ENCODE measurements at regions not wholly inside any gene's neighbourhood (a gene's known extent, or its start where the extent isn't known, plus 50 kb on each side); places are given as distances from the start of the nearest gene placed in this dataset.
"Not testable (repeated sequence)": the region's sequence is repeated elsewhere in the genome, so short reads cannot be mapped to it uniquely, and the experiment has no call there.

DNA sequence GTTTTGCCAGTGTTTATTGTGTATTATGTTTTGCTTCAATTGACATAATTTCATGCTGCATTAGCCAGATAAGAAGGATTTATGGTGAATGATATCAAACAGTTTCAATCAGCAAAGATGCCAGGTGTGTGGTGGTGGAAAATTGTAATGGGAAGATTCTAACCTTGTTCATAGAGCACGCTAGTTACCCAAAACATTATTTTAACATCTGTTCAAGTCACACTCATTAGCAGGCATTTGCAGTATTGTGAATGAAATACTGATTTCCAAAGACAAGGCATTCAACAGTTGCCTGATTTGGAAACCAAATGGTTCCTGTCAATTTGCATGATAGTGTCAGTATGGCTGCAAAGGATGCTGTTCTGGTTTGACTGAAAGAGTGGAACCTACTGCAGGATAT is 129.7 kb downstream of the EPC1 start:
- no peak for DNase-seq

DNA sequence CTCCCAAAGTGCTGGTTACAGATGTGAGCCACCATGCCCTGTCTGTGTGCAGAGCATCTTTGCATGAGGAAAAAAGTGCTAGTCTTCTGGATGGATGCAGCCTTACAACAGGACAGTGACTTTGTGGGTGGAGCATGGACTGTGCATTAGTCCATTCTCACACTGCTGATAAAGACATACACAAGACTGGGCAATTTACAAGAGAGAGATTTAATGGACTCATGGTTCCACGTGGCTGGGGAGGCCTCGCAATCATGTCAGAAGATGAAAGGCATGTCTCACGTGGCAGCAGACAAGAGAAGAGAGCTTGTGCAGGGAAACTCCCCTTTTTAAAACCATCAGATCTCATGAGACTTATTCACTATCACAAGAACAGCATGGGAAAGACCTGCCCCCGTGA is 133.1 kb downstream of the EPC1 start:
- not testable (repeated sequence) for DNase-seq

DNA sequence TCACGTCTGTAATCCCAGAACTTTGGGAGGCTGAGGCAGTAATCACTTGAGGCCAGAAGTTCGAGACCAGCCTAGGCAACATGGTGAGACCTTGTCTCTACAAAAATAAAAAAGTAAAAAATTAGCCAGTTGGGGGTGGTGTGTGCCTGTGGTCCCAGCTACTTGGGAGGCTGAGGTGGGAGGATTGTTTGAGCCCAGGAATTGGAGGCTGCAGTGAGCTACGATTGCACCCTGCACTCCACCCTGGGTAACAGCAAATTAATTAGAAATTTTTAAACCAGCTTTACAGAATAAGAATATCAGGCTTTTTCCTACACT is 136.0 kb downstream of the EPC1 start:
- no peak for DNase-seq

DNA sequence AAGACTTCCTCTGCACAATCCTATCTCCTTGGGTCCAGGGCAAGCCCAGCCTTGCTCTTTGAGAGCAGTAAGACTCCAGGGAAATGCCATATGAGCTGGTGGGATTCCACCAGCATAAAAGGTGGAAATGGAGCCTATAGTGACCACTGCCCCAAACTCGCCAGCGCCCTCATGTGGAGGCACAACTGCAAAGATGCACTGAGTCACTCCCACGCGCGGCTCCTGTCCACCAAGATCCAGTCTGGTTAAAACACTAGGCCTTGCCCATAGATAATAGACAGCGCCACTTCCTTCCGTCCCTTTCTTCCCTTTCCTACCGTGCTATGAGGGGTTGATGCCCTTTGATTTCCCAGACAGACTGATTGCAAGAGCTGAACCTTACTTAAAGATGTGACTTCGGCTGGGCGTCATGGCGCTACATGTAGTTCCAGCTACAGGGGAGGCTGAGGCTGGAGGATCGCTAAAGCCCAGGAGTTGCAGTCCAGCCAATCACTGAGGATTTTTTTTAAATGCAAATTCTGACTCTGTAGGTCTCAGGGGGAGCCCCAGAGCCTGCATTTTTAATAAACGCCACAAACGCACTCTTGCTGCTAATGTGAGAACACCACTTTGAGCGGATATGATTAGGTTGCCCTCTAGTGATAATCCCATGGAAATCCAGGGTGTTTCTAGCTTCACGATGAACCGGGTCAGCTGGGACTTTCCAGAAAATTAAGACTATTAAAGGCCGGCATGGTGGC is 136.5 kb downstream of the EPC1 start:
- DNase-seq, result peak; percentile 27

DNA sequence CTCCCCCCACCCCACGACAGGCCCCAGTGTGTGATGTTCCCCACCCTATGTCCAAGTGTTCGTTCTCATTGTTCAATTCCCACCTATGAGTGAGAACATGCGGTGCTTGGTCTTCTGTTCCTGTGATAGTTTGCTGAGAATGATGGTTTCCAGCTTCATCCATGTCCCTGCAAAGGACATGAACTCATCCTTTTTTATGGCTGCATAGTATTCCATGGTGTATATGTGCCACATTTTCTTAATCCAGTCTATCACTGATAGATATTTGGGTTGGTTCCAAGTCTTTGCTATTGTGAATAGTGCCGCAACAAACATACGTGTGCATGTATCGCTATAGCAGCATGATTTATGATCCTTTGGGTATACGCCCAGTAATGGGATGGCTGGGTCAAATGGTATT is 139.0 kb downstream of the EPC1 start:
- not testable (repeated sequence) for DNase-seq

DNA sequence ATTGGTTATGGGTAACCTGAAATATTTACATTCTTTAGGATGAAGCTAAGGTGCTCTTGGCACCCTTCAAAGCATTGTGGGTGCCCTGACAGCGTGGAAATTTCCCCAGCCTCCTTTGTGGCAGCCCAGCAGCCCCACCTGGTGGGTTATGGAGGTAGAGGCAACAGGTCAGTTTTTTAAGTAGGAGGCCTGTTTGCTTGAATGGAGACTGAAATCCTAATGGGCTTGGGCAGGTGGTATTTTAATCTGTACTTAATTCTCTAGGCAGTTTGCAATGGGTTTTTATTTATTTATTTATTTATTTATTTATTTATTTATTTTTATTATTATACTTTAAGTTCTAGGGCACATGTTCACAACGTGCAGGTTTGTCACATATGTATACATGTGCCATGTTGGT is 139.4 kb downstream of the EPC1 start:
- peak; percentile 74 for DNase-seq

DNA sequence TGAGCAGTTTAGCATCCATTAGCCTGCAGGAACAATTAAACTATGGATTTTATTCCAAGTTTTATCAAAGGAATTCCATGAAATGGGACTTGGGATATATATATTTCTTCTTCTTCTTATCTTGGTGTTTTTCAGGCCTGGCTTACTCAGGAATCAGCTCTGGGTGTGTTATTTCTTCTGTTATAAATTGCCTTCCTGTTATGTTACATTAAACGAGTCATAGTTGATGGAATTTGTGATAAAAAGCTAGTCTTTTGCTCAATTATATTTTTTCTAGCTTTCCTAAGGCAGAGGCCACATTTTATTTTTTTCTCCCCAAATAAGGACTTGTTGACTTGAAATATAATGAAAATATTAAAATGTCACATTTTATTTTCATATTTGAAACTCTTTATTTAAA is 141.3 kb downstream of the EPC1 start:
- no peak for DNase-seq

DNA sequence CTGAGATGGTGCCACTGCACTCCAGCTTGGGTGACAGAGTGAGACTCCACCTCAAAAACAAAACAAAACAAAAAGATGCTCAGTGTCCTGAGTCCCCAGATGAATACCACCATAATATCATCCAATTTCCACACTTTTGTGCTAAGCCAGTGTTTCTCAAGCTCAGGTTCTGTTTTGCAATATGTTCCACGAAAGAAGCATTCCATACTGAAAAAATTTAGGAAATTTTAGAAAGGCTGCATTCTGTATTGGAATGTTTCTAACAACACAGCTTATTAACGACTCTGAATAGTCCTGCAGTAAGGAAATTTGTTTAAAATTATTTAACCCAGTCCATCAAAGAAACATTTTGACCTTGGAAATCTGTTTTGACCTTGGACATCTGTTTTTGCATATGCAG is 142.4 kb downstream of the EPC1 start:
- no peak for DNase-seq

DNA sequence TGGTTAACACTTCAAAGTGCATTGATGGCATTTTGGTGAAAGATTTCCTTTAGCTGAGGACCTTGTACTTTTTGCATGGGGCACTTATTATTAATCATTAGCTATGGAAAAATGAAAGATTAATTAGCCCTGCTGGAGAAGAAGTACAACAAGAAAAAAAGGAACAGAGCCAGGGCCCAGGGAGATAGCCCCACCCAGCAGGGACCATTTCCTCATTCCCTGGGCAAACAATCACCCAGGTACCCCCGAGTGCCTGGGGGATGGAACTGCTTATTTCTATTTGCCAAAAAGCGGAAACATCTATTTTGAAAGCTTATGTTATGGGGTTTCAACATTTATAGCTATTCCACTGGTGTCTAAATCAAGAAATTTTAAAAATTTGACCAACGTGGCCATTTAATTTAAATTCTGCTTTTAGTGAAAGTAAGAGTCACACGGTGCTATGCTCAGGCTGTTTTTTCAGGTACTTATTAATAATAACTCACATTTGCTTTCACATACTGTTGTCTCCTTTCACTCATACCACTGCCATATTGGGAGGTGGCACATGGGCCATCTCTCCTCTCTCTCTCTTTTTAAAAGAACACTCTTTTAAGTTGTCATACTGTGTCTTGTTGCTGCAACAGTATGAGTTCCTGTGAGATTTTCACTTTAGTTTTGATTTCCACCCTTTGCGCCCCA is 143.6 kb upstream of the KIF5B start:
- no peak for DNase-seq

DNA sequence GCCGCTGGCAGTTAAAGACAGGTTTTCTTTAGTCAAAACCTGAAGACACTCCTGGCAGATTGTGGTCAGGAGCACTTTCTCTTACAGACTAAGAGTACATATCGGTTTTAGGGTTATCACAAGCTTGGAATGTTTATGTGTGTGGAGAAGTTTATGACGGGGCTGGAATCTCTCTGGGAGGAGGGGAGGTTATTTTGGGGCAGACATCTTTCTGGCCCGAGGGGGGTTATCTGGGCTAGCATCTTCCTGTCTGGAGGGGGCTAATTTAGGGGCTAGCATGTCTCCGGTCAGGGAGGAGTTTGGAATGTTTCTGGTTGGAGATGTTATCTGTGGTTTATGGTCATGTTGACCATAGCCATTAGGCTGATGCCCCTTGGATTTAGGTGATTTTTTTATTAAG is 141.2 kb upstream of the KIF5B start:
- no peak for DNase-seq

DNA sequence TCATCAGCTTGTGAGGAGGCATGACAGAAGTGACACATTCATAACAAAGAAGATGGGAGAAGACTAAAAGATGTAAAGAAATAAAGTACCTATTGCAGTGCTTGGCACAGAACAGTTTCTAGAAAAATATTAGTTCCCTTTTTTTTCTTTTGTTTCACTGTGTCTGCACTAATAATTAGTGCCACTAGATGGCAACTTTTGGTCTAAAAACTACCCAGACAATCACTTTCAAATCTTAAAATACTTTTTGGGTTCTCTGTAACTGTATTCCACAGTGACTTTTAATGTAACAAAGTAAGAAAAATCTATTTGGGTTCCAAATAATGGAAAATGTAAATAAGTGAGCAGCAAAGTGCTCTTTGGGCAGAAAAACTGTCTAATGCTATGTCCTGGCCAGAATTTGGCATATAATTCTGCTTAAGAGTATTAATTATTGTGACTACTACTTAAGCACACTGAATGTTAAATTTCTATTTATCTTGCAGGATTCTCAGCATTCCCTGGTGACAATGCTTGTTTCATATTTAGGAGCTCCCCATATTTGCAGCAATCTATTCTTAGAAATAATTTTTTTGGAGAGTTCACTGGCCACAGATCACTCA is 134.8 kb upstream of the KIF5B start:
- DNase-seq, result no peak

DNA sequence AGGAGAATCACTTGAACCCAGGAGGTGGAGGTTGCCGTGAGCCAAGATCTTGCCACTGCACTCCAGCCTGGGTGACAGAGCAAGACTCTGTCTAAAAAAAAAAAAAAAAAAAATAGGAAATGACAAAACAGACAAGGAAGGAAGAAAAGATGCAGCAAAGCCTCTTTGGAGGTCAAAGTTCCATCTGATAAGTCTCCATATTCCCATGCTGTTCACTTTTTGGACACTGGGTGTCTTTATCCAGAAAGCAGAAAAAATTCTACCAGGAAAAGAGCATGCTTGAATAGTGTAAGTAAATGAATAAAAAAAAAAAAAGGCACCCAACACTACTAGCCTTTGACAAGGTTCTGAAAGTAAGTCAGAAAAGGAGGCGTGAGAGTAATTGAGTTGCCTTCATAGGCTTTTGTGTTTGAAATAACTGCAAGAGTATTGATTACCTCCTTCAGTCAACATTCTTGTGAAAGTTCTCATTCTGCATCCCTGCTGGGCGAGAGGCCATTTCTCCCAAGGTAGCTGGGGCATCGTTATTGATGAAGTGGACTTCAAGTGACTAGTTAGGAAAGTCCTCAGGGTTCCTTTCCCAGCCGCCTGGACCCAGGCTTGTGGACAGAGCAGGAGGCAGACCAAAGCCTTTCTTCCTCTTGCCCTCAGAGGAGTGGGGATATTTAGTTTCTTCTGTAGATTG is 133.3 kb upstream of the KIF5B start:
- no peak for DNase-seq

DNA sequence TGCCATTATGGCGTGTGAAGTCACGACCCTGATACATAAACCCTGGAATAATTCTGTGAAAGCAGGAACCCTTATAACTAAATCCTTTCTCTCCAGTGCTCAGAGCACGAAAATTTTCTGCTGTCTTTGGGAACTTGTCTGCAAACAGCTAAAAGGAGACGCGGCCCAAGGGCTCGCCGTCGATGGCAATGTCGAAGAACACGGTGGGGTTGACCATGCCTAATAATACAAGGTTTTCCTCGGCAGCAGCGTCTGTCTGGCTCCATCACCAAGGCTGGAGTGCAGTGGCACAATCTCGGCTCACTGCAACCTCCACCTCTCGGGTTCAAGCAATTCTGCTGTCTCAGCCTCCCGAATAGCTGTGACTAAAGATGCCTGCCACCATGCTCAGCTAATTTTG is 132.4 kb upstream of the KIF5B start:
- not testable (repeated sequence) for DNase-seq

DNA sequence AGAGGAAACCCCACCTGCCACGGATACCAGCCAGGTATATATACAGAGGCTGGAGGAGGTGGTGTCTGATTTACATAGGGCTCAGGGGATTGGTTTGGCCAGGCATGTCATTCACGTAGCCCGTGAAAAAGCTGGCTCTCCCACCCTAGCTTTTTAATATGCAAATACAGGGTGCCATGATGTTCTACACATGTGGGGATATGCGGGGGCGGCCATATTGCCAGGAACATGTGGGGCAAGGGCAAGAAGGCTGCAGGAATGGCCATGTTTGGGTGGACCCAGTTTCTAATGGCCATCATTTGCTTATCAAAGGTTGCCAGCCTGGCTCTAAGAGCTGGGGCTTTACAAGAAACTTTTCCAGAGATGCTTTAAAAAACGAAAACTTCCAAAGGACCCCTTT is 131.5 kb upstream of the KIF5B start:
- DNase-seq, result no peak

DNA sequence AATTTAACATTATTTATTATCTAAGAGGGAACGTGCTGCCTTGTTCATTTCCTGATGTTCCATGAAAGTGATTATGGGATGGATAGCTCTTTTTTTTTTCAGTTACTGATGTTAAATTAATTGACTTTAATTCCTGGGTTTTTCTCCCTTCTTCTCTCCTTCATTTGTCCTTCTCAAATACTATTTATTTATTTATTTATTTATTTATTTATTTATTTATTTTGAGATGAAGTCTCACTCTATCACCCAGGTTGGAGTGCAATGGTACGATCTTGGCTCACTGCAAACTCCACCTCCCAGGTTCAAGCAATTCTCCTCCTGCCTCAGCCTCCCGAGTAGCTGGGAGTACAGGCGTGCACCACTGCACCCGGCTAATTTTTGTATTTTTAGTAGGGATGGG is 127.4 kb upstream of the KIF5B start:
- not testable (repeated sequence) for DNase-seq

DNA sequence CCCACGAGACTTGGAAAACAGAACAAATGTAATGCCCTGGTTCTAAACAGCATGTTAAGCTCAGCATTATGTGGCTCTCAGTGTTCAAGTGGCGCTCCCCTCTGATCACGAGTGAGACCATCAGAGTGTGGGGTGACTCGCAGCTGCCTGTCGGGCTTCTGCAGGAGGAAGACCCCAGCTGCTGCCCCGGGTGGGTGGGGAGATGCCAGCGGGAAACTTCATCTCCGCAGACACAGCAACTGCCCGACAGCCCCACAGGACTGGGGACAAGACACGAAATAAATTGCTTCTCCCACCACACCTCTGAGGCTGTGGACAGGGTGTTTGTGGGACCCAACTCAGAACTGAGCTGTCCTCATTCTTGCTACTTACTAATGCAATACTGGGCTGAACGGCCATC is 126.3 kb upstream of the KIF5B start:
- DNase-seq, result no peak

DNA sequence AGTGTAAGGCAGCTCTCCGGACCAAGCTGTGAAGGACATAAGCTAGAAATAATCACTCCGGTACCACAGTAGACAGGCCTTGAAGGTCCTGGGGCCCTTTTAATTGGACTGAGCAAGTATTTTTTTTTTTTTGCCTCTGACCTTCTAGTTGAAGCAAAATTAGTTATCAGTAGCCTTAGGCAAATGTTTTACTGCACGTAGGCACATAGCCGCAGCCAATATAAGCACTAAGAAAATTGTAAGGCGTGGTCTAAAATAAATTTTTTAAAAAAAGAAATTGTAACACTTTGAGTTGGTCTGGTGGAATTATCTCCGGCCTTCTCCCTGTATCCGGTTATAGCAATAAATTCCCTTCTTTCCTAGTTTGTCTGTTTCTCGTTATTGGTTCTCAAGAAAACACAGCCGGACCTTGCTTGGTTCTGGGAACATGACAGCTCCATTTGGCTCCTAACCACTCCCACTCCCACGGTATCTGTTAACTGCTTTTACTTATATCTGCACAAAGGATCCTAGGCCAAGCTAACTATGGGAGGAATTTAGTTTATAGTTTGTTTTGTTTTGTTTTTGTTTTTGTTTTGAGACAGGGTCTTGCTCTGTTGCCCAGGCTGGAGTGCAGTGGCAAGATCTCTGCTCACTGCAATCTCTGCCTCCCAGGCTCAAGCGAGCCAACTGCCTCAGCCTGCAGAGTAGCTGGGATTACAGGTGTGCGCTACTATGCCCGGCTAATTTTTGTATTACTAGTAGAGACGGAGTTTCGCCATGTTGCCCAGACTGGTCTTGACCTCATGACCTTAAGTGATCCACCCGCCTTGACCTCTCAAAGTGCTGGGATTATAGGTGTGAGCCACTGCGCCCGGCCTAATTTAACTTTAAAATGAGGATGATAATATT is 124.4 kb upstream of the KIF5B start:
- no peak for DNase-seq

DNA sequence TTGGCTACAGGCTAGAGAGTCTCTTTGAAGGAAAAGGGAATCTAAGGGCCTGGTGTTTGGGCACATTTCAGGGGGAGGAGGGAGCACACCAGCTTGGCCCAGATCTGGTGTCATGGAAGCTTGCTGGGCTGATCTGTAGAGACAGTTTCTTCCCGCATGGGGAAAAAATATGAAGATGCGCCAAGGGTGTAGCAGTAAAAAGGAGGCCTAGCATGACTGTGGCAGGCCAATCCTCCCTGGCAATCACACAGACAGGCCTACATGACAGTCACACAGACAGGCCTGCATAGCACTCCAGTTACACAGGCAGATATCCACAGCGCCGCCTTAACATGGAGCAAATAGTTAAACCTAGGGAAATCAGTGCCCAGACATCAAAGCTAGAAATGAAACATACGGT is 123.6 kb upstream of the KIF5B start:
- DNase-seq, result no peak

DNA sequence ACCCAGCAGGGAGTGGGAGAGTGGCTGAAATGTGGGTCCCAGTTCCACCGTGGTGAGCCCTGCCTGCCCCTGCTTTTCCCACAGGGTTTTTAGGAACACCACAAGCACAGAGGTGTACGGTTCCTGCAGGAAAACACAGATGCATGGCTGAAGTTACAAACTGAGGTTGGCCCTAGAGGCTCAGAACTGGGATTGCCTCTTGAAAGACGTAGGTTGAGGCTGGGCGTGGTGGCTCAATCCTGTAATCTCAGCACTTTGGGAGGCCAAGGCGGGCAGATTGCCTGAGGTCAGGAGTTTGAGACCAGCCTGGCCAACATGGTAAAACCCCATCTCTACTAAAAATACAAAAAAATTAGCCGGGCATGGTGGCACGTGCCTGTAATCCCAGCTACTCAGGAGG is 121.4 kb upstream of the KIF5B start:
- not testable (repeated sequence) for DNase-seq

DNA sequence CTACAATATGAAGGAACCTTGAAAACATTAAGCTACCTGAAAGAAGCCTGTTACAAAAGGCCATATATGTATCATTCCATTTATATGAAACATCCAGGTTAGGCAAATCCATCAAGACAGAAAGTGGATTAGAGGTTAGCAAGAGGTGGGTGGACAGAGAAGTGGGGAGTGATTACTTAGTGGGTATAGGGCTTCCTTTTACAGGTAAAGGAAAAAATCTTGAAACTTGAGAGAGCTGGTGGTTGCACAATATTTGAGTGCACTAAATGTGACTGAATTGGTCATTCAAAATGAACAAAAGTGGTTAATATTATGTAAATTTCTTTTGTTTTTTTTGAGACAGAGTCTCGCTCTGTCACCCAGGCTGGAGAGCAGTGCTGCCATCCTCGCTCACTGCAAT is 119.4 kb upstream of the KIF5B start:
- DNase-seq, result no peak

DNA sequence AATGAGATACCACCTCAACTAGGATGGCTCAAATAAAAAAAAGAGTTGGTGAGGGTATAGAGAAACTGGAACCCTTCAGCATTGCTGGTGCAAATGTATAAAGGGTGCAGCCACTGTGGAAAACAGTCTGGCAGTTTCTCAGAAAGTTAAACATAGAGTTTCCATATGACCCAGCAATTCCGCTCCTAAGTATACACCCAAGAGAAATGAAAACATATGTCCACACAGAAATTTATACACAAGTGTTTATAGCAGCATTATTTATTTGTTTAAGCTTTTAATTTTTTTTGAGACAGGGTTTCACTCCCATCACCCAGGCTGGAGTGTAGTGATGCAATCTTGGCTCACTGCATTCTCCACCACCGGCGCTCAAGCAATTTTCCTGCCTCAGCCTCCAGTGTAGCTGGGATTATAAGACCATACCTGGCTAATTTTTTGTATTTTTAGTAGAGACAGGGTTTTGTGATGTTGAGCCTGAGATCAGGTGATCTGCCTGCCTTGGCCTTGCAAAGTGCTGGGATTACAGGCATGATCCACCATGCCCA is 118.2 kb upstream of the KIF5B start:
- no peak for DNase-seq

DNA sequence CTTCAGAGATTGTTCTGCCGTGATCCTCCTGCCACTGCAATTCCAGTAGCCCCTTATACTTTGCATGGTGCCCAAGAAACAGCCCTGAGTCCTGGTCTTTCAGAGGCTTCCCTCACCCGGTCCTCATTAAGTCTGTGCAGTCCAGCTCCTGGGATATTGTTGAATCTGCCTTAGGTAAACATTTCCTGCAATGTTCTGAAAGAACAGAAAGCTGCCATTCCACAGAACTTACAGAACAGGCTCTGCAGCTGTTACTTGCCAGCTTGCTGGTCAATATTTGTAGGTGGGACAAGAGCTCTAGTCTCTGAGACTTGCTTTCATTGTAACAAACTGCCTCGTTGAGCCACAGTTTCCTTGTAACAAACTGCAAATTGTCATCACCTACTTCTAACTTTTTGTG is 115.0 kb upstream of the KIF5B start:
- no peak for DNase-seq

DNA sequence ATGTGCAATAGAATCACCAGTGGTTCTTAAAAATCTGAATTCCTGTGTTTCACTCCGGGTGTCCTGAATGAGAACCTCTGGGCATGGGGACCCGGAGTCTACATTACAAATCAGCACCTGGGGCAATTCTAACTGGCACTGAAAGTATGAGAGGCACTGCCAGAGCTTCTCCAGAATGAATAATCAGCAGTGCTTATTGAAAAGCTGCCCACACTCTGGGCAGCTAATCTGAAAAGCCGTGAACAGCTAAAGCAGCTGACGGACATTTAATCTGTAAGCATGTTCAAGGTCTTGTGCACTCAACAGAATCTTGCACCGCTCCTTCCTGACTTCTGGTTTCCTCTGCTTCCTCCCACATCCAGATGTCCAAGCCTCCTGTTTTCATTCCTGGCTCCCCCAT is 113.3 kb upstream of the KIF5B start:
- no peak for DNase-seq

All from stimulated activated CD4-positive, alpha-beta T cell treated with anti-CD3 and anti-CD28 coated beads, Interleukin-15, amount 100 ng/mL, for 24 hours (primary cell).